ENCODE measurements at regions not wholly inside any gene's neighbourhood (a gene's known extent, or its start where the extent isn't known, plus 50 kb on each side); places are given as distances from the start of the nearest gene placed in this dataset.

- ChIA-PET POLR2A (no interaction called here), CTCF (no interaction called here)
- H2AFZ ChIP-seq (ENCODE audit: low read depth, low read length) = no peak overlapping the region
- H3K27me3 ChIP-seq (ENCODE audit: control insufficient read depth in 2 of 2, insufficient read depth in 2 of 2, low read length in 2 of 2) = no peaks in the 10 kb centered on the region
- no peak overlapping the region for H3K27ac ChIP-seq (ENCODE audit: insufficient read depth, low read depth, low read length)
- H4K20me1 ChIP-seq (replicated peaks; ENCODE audit: control insufficient read depth, extremely low read depth, insufficient read depth, low read length) = no peaks in the 10 kb centered on the region
- H3K4me3 ChIP-seq (replicated peaks in 1 of 3; ENCODE audit: insufficient read depth in 1 of 3, low read depth in 1 of 3, low read length in 3 of 3) = no peak overlapping the region
- no peak for TF ChIP-seq JUN (IDR thresholded peaks at IDR 0.05; ENCODE audit: borderline replicate concordance, insufficient read depth, insufficient read length, low read depth)
- no peak for TF ChIP-seq GATA2 (IDR thresholded peaks at IDR 0.05; ENCODE audit: insufficient read depth, insufficient read length, low read depth, low read length)
- no peak for TF ChIP-seq FOS (IDR thresholded peaks at IDR 0.05; ENCODE audit: borderline replicate concordance, insufficient read depth, low read length)
- TF ChIP-seq POLR2AphosphoS5 (IDR thresholded peaks at IDR 0.05; ENCODE audit: insufficient read depth, low read depth, low read length) = no peak
- TF ChIP-seq EZH2 (IDR thresholded peaks at IDR 0.05; ENCODE audit: borderline replicate concordance, low read depth, low read length, severe bottlenecking) = no peak
- TF ChIP-seq CTCF (IDR thresholded peaks at IDR 0.05; ENCODE audit: extremely low read depth in 1 of 2, insufficient read depth in 1 of 2, low read depth in 1 of 2, low read length in 2 of 2) = no peak
- H3K4me2 ChIP-seq (ENCODE audit: insufficient read depth, low read length) = no peak overlapping the region
- H3K36me3 ChIP-seq (ENCODE audit: control insufficient read depth in 2 of 2, extremely low read depth in 1 of 2, insufficient read depth in 2 of 2, low read length in 2 of 2) = no peaks in the 10 kb centered on the region
- dilution Hi-C loops (cut with MboI; ENCODE audit: extremely low pct_ligation_motif_present, low sequenced_read_pairs) (no loop called here), intact Hi-C loops (cut with micrococcal nuclease) (no loop called here)
- H3K79me2 ChIP-seq (ENCODE audit: control insufficient read depth, insufficient read depth, low read length) = no peaks in the 10 kb centered on the region
- no peak overlapping the region for H3K9ac ChIP-seq (replicated peaks; ENCODE audit: extremely low read depth, insufficient read depth, low read length)
- H3K4me1 ChIP-seq (ENCODE audit: control insufficient read depth, extremely low read depth, insufficient read depth, low read length) = no peaks in the 10 kb centered on the region
- no peak for FAIRE-seq
- DNase-seq (ENCODE audit: low read depth, low spot score) = no peak
- H3K9me1 ChIP-seq (replicated peaks; ENCODE audit: control insufficient read depth, extremely low read depth, insufficient read depth, low read length) = peaks cover 2% of the 10 kb centered on the region
- no peaks in the 10 kb centered on the region for H3K9me3 ChIP-seq (replicated peaks; ENCODE audit: control insufficient read depth, insufficient read depth, low read length)
- BruUV-seq (replicated peaks) = no TSS peak
These were observed 494.4 kb upstream of the RGS6 start for GRCh38 chr14:71437870-71438269.

- no peak for FAIRE-seq
- CTCF ChIA-PET = no interaction called here
These were observed 493.5 kb upstream of the RGS6 start for GRCh38 chr14:71438684-71439083.

More at GRCh38 chr14:71438684-71439083, 493.5 kb upstream of the RGS6 start:
- Histone ChIP-seq H3K4me1 (ENCODE audit: control insufficient read depth, extremely low read depth, insufficient read depth, low read length) (no peaks in the 10 kb centered on the region), H3K4me3 (replicated peaks in 1 of 3; ENCODE audit: insufficient read depth in 1 of 3, low read depth in 1 of 3, low read length in 3 of 3) (no peak overlapping the region), H3K4me2 (ENCODE audit: insufficient read depth, low read length) (no peak overlapping the region), H3K36me3 (ENCODE audit: control insufficient read depth in 2 of 2, extremely low read depth in 1 of 2, insufficient read depth in 2 of 2, low read length in 2 of 2) (no peaks in the 10 kb centered on the region), H3K27me3 (ENCODE audit: control insufficient read depth in 2 of 2, insufficient read depth in 2 of 2, low read length in 2 of 2) (no peaks in the 10 kb centered on the region), H4K20me1 (replicated peaks; ENCODE audit: control insufficient read depth, extremely low read depth, insufficient read depth, low read length) (no peaks in the 10 kb centered on the region), H3K27ac (ENCODE audit: insufficient read depth, low read depth, low read length) (no peak overlapping the region), H3K9me3 (replicated peaks; ENCODE audit: control insufficient read depth, insufficient read depth, low read length) (no peaks in the 10 kb centered on the region), H3K9ac (replicated peaks; ENCODE audit: extremely low read depth, insufficient read depth, low read length) (no peak overlapping the region), H3K9me1 (replicated peaks; ENCODE audit: control insufficient read depth, extremely low read depth, insufficient read depth, low read length) (peaks cover 2% of the 10 kb centered on the region), H2AFZ (ENCODE audit: low read depth, low read length) (no peak overlapping the region), H3K79me2 (ENCODE audit: control insufficient read depth, insufficient read depth, low read length) (no peaks in the 10 kb centered on the region)
- POLR2A ChIA-PET = no interaction called here
- TF ChIP-seq FOS (IDR thresholded peaks at IDR 0.05; ENCODE audit: borderline replicate concordance, insufficient read depth, low read length) = no peak
- no peak for TF ChIP-seq POLR2A (IDR thresholded peaks at IDR 0.05; ENCODE audit: low read depth, low read length)
- TF ChIP-seq JUN (IDR thresholded peaks at IDR 0.05; ENCODE audit: borderline replicate concordance, insufficient read depth, insufficient read length, low read depth) = no peak
- TF ChIP-seq POLR2AphosphoS5 (IDR thresholded peaks at IDR 0.05; ENCODE audit: insufficient read depth, low read depth, low read length) = no peak
- TF ChIP-seq MYC (IDR thresholded peaks at IDR 0.05; ENCODE audit: low read depth, low read length) = no peak
- no peak for TF ChIP-seq EZH2 (IDR thresholded peaks at IDR 0.05; ENCODE audit: borderline replicate concordance, low read depth, low read length, severe bottlenecking)
- no peak for TF ChIP-seq GATA2 (IDR thresholded peaks at IDR 0.05; ENCODE audit: insufficient read depth, insufficient read length, low read depth, low read length)
- no peak for TF ChIP-seq MAX (IDR thresholded peaks at IDR 0.05; ENCODE audit: insufficient read depth, insufficient read length)
- TF ChIP-seq CTCF (IDR thresholded peaks at IDR 0.05; ENCODE audit: extremely low read depth in 1 of 2, insufficient read depth in 1 of 2, low read depth in 1 of 2, low read length in 2 of 2) = no peak
- intact Hi-C loops (cut with micrococcal nuclease) = no loop called here
- no TSS peak for BruUV-seq (replicated peaks)
- dilution Hi-C loops (cut with MboI; ENCODE audit: extremely low pct_ligation_motif_present, low sequenced_read_pairs) = no loop called here
- no peak for DNase-seq (ENCODE audit: low read depth, low spot score)
